PC-3 (cell line): ENCODE measurements at regions not wholly inside any gene's neighbourhood (a gene's known extent, or its start where the extent isn't known, plus 50 kb on each side); places are given as distances from the start of the nearest gene placed in this dataset.

Source experiments
- EZH2 ChIP-seq: fragments of 300-600 bp; sonication (generic); IDR thresholded peaks from one replicate; pipeline ENCODE4 v1.6.1; 2017; ENCODE audit warnings: antibody characterized with exemption, mild to moderate bottlenecking, low read length; ENCODE audit not compliant: unreplicated experiment
- EZH2phosphoT487 ChIP-seq: fragments of 300-600 bp; sonication (generic); IDR thresholded peaks from 2 replicates; pipeline ENCODE4 v1.6.1; 2018; ENCODE audit warnings: mild to moderate bottlenecking, antibody characterized with exemption, low read length, borderline replicate concordance
- TF ChIP-seq, protein P1 (sequence below): fragments of 300-600 bp; sonication (generic); conservative IDR thresholded peaks from 2 replicates; pipeline ENCODE4 v1.5.1; 2017; ENCODE audit warnings: antibody characterized with exemption, low read depth, mild to moderate bottlenecking, low read length

DNA sequence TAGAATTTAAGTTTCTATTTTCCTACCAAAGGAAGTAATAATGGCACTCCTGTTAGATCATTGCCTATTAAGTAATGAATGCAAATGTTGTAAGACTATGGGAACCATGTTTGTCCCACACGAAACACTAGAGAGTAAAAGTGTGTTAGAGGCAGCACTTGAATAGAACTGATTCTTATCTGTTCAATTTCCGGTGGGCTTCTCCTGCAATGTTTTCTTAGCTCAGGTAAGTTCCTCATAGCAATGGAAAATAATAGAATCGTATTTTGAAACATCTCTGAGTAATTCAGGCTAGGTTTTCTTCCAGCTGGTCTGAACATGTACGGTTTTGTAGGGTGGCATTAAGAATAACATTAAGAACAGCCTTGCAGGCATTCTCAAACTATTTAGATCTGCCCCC, 145.3 kb upstream of the LIPC start:
- TF ChIP-seq, protein P1, sequence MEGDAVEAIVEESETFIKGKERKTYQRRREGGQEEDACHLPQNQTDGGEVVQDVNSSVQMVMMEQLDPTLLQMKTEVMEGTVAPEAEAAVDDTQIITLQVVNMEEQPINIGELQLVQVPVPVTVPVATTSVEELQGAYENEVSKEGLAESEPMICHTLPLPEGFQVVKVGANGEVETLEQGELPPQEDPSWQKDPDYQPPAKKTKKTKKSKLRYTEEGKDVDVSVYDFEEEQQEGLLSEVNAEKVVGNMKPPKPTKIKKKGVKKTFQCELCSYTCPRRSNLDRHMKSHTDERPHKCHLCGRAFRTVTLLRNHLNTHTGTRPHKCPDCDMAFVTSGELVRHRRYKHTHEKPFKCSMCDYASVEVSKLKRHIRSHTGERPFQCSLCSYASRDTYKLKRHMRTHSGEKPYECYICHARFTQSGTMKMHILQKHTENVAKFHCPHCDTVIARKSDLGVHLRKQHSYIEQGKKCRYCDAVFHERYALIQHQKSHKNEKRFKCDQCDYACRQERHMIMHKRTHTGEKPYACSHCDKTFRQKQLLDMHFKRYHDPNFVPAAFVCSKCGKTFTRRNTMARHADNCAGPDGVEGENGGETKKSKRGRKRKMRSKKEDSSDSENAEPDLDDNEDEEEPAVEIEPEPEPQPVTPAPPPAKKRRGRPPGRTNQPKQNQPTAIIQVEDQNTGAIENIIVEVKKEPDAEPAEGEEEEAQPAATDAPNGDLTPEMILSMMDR, result no peak
- TF ChIP-seq EZH2, result no peak
- no peak for TF ChIP-seq EZH2phosphoT487
